ENCODE measurements at regions not wholly inside any gene's neighbourhood (a gene's known extent, or its start where the extent isn't known, plus 50 kb on each side); places are given as distances from the start of the nearest gene placed in this dataset.

GRCh38 chr7:110017405-110017804 lies 1073.5 kb upstream of the LRRN3 start:
- TF ChIP-seq, protein P1, sequence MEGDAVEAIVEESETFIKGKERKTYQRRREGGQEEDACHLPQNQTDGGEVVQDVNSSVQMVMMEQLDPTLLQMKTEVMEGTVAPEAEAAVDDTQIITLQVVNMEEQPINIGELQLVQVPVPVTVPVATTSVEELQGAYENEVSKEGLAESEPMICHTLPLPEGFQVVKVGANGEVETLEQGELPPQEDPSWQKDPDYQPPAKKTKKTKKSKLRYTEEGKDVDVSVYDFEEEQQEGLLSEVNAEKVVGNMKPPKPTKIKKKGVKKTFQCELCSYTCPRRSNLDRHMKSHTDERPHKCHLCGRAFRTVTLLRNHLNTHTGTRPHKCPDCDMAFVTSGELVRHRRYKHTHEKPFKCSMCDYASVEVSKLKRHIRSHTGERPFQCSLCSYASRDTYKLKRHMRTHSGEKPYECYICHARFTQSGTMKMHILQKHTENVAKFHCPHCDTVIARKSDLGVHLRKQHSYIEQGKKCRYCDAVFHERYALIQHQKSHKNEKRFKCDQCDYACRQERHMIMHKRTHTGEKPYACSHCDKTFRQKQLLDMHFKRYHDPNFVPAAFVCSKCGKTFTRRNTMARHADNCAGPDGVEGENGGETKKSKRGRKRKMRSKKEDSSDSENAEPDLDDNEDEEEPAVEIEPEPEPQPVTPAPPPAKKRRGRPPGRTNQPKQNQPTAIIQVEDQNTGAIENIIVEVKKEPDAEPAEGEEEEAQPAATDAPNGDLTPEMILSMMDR (conservative IDR thresholded peaks at IDR 0.05; ENCODE audit: low read depth, low read length): no peak
- H3K4me3 ChIP-seq (ENCODE audit: low read depth, low read length): no peak overlapping the region
- no peak for DNase-seq (ENCODE audit: low read depth)

- no peak overlapping the region for H3K4me3 ChIP-seq (ENCODE audit: low read depth, low read length)
- no peak for DNase-seq (ENCODE audit: low read depth)
- TF ChIP-seq, protein P1 (conservative IDR thresholded peaks at IDR 0.05; ENCODE audit: low read depth, low read length): no peak
These were observed 1063.5 kb upstream of the LRRN3 start for GRCh38 chr7:110027385-110027784.

- no peak for DNase-seq (ENCODE audit: low read depth)
- TF ChIP-seq, protein P1 (conservative IDR thresholded peaks at IDR 0.05; ENCODE audit: low read depth, low read length): no peak
- H3K4me3 ChIP-seq (ENCODE audit: low read depth, low read length): no peak overlapping the region
These were observed 1047.4 kb upstream of the LRRN3 start for GRCh38 chr7:110043519-110043918.

- H3K4me3 ChIP-seq (ENCODE audit: low read depth, low read length): no peak overlapping the region
- no peak for DNase-seq (ENCODE audit: low read depth)
- TF ChIP-seq, protein P1 (conservative IDR thresholded peaks at IDR 0.05; ENCODE audit: low read depth, low read length): no peak
These were observed 1040.1 kb upstream of the LRRN3 start for GRCh38 chr7:110050785-110051184.

DNA sequence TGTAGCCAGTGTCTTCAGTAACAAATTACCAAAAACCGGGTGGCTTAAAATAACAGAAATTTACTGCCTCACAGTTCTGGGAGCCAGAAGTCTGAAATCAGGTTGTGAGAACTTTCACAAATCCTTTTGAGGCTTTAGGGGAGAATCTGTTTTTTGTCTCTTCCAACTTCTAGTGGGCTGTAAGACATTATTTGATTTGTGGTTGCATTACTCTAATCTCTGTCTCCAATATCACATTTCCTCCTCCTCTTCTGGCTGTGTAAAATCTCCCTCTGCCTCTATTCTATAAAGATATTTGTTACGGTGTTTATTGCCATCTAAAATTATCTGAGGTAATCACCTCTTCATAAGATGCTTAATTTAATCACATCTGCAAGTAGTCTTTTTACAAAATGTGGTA lies 1039.6 kb upstream of the LRRN3 start:
- H3K4me3 ChIP-seq (ENCODE audit: low read depth, low read length): no peak overlapping the region
- TF ChIP-seq, protein P1 (conservative IDR thresholded peaks at IDR 0.05; ENCODE audit: low read depth, low read length): no peak
- DNase-seq (ENCODE audit: low read depth): no peak

DNA sequence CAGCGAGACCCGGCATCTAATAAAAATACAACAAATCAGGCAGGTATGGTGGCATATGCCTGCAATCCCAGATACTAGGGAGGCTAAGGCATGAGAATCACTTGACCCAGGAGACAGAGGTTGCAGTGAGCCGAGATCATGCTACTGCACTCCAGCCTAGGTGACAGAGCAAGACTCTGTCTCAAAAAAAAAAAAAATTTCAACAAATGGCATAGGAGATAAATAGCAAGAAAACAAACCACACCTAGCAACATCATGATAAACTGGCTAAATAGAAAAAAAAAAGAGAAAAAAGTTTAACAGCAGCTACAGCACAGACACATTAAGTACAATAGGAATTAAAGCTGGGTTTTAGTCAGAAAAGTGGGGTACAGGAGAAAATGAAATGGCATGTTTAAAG lies 1034.6 kb upstream of the LRRN3 start:
- DNase-seq (ENCODE audit: low read depth): no peak
- TF ChIP-seq, protein P1 (conservative IDR thresholded peaks at IDR 0.05; ENCODE audit: low read depth, low read length): no peak
- H3K4me3 ChIP-seq (ENCODE audit: low read depth, low read length): no peak overlapping the region

DNA sequence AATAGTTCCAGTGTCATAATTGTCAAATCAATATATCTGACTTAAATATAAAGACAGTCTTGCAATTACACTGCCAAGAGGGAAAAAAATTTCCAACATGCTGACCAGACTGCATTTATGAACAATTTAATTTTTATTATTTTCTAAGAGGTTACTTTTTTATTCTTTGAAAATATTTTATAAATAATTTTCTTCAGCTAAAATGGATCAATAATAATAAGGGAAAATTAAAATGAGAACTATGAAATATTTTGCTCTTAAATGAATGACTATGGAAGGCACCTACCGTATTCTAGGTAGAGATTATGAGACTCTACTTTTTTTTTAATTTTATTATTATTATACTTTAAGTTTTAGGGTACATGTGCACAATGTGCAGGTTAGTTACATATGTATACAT lies 1032.5 kb upstream of the LRRN3 start:
- TF ChIP-seq, protein P1 (conservative IDR thresholded peaks at IDR 0.05; ENCODE audit: low read depth, low read length): no peak
- H3K4me3 ChIP-seq (ENCODE audit: low read depth, low read length): no peak overlapping the region
- DNase-seq (ENCODE audit: low read depth): no peak
